Right cardiac atrium (tissue), 5 donors: ENCODE measurements at regions not wholly inside any gene's neighbourhood (a gene's known extent, or its start where the extent isn't known, plus 50 kb on each side); places are given as distances from the start of the nearest gene placed in this dataset.

Source experiments
- ATAC-seq, 2 donors: fragments of 200-7000 bp; cut with Tn5 transposase; one replicate each; pipeline versions ENCODE4 v1.8.0 to v1.9.1; 2020; ENCODE audit warnings: moderate library complexity in 2 of 2, mild to moderate bottlenecking in 1 of 2
- DNase-seq, 3 donors: peaks; one replicate each; pipeline ENCODE4 v3.0.0-alpha.2; 2020
- H3K27ac ChIP-seq: one replicate; pipeline ENCODE4 v1.5.1; 2013; ENCODE audit warnings: mild to moderate bottlenecking, low read length, control low read depth, moderate library complexity
- H3K27me3 ChIP-seq: one replicate; pipeline ENCODE4 v1.6.1; 2013; ENCODE audit not compliant: control insufficient read depth, insufficient read depth
- H3K4me1 ChIP-seq: one replicate; pipeline ENCODE4 v1.6.1; 2013; ENCODE audit warnings: low read length; ENCODE audit not compliant: control insufficient read depth, insufficient read depth
- H3K4me3 ChIP-seq: one replicate; pipeline ENCODE4 v1.5.1; 2013; ENCODE audit warnings: low read length, control low read depth
- H3K9me3 ChIP-seq: one replicate; pipeline ENCODE4 v1.6.1; 2013; ENCODE audit warnings: low read length; ENCODE audit not compliant: control insufficient read depth
- WGBS: extraction: QIAGEN DNeasy Blood & Tissue Kit; methylation state at CpG from one replicate; pipeline ENCODE4 v1.1.7; 2013; 5-methylcytosine and 5-hydroxymethylcytosine counted together
- intact Hi-C, 4 donors: fragments of 100-400 bp; cut with DNase I; formaldehyde crosslinking; loops; one replicate each; pipeline versions ENCODE4 v1.11.0 to v1.14.0; 2022 to 2023
- donor health status: healthy with polysubstance abuse.
- donor health status: DM: no; HTN: yes; CAD: no.
- donor health status: DM: no; HTN: no; CAD: no.
- donor health status: DM: no; HTN: yes; CAD: no; lungs with severe emphysema.
- donor health status: DM: yes; HTN: yes; CAD: no.

GRCh38 chr5:97405941-97406340, 222.9 kb upstream of the RIOK2 start:
- H3K4me3 ChIP-seq: no peak overlapping the region
- no peaks in the 10 kb centered on the region for H3K27me3 ChIP-seq
- H3K4me1 ChIP-seq: no peaks in the 10 kb centered on the region
- H3K9me3 ChIP-seq: no peaks in the 10 kb centered on the region
- H3K27ac ChIP-seq: no peak overlapping the region
- WGBS: 92% methylated on average over 9 of the region's 9 CpGs
- intact Hi-C loops: no loop called here
- ATAC-seq (no peak), DNase-seq (peak in 1 of 3 donors; percentile 25)

- WGBS: 95% methylated on average over 42 of the region's 42 CpGs
- DNase-seq (peak in 2 of 3 donors; percentile 31 to 53), ATAC-seq (no peak)
- no peaks in the 10 kb centered on the region for H3K9me3 ChIP-seq
- H3K27ac ChIP-seq: no peak overlapping the region
- intact Hi-C loops: no loop called here
- no peaks in the 10 kb centered on the region for H3K4me1 ChIP-seq
- H3K4me3 ChIP-seq: no peak overlapping the region
- no peaks in the 10 kb centered on the region for H3K27me3 ChIP-seq
Observed at GRCh38 chr5:97406946-97407676, 224.1 kb upstream of the RIOK2 start.

- intact Hi-C loops: no loop called here
- ATAC-seq (no peak), DNase-seq (no peak)
- no peak overlapping the region for H3K4me3 ChIP-seq
- H3K27ac ChIP-seq: no peak overlapping the region
- no peaks in the 10 kb centered on the region for H3K4me1 ChIP-seq
- 85% methylated on average over 9 of the region's 9 CpGs for WGBS
- H3K27me3 ChIP-seq: no peaks in the 10 kb centered on the region
- no peaks in the 10 kb centered on the region for H3K9me3 ChIP-seq
Observed at GRCh38 chr5:97408331-97408730, 225.3 kb upstream of the RIOK2 start.

GRCh38 chr5:97412959-97413358, 229.9 kb upstream of the RIOK2 start:
- ATAC-seq (no peak), DNase-seq (no peak)
- no peaks in the 10 kb centered on the region for H3K9me3 ChIP-seq
- no peak overlapping the region for H3K4me3 ChIP-seq
- H3K27me3 ChIP-seq: no peaks in the 10 kb centered on the region
- H3K27ac ChIP-seq: no peak overlapping the region
- H3K4me1 ChIP-seq: no peaks in the 10 kb centered on the region
- 85% methylated on average over 2 of the region's 2 CpGs for WGBS
- intact Hi-C loops: no loop called here

- Histone ChIP-seq H3K27me3 (no peaks in the 10 kb centered on the region), H3K27ac (no peak overlapping the region), H3K4me3 (no peak overlapping the region), H3K4me1 (no peaks in the 10 kb centered on the region), H3K9me3 (no peaks in the 10 kb centered on the region)
- DNase-seq (no peak), ATAC-seq (no peak)
- intact Hi-C loops: no loop called here
Observed at GRCh38 chr5:97417986-97418385, 234.9 kb upstream of the RIOK2 start.

DNA sequence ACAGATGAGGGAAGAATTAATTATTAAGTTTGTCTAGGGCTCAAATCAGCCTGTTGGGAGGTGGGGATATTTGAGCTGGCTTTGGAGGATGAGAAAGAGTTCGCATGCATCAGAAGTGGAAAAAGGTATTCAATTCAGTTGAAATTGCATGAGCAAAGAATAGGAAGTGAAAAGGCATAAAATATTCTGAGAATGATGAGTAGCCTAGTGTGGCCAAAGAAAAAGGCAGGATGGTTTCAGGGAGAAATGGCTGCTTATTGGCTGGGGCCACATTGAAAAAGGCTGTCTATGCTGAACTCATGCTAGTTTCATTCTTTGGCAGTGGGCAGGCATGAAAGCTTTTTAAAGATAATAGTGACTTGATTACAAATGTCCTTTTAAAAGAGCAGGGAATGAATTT, 235.4 kb upstream of the RIOK2 start:
- no peaks in the 10 kb centered on the region for H3K27me3 ChIP-seq
- intact Hi-C loops: no loop called here
- no peak for ATAC-seq
- no peak overlapping the region for H3K27ac ChIP-seq
- no peak for DNase-seq
- H3K4me3 ChIP-seq: no peak overlapping the region
- 40% methylated on average over 1 of the region's 1 CpG for WGBS
- no peaks in the 10 kb centered on the region for H3K4me1 ChIP-seq
- no peaks in the 10 kb centered on the region for H3K9me3 ChIP-seq

DNA sequence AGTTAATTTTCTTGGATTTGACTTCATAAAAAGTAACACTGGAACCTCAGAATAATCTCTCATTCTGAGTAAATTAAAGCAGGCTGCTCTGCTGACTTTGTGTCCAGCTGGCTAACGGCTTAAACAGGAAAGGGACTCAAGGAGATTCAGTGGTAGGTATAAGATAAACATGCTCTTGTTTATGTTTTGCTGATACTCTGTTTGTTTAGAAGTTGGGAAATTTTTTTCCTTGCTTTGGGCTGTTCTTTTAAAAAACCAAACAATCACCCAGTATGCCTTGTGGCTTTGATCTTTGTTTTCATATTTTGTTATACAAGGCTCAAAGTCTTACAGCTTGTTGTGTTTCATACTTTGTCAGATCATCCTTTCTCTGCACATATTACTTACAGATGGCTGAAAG, 237.6 kb upstream of the RIOK2 start:
- no peak for ATAC-seq
- no peak for DNase-seq
- 39% methylated on average over 1 of the region's 1 CpG for WGBS
- intact Hi-C loops: no loop called here
- Histone ChIP-seq H3K27me3 (no peaks in the 10 kb centered on the region), H3K27ac (no peak overlapping the region), H3K4me1 (no peaks in the 10 kb centered on the region), H3K4me3 (no peak overlapping the region), H3K9me3 (no peaks in the 10 kb centered on the region)

- ATAC-seq (no peak), DNase-seq (no peak)
- Histone ChIP-seq H3K4me1 (no peaks in the 10 kb centered on the region), H3K27ac (no peak overlapping the region), H3K9me3 (no peaks in the 10 kb centered on the region), H3K4me3 (no peak overlapping the region), H3K27me3 (no peaks in the 10 kb centered on the region)
- intact Hi-C loops: no loop called here
- 59% methylated on average over 3 of the region's 3 CpGs for WGBS
Observed at GRCh38 chr5:97422678-97423077, 239.6 kb upstream of the RIOK2 start.

- H3K27ac ChIP-seq: no peak overlapping the region
- H3K27me3 ChIP-seq: no peaks in the 10 kb centered on the region
- H3K4me1 ChIP-seq: no peaks in the 10 kb centered on the region
- no peak overlapping the region for H3K4me3 ChIP-seq
- ATAC-seq (no peak), DNase-seq (peak in 2 of 3 donors; percentile 21 to 38)
- 77% methylated on average over 4 of the region's 4 CpGs for WGBS
- intact Hi-C loops: loop anchor here in 1 of 4 donors (5.0 kb wide), 1 partner anchor 107 kb away; no protein-coding TSS in a partner anchor
- H3K9me3 ChIP-seq: no peaks in the 10 kb centered on the region
Observed at GRCh38 chr5:97425511-97425910, 242.5 kb upstream of the RIOK2 start.

GRCh38 chr5:97427235-97427634, 244.2 kb upstream of the RIOK2 start:
- 65% methylated on average over 2 of the region's 2 CpGs for WGBS
- intact Hi-C loops: loop anchor here in 1 of 4 donors (5.0 kb wide), 1 partner anchor 105 kb away; no protein-coding TSS in a partner anchor
- DNase-seq (no peak), ATAC-seq (no peak)
- Histone ChIP-seq H3K27me3 (no peaks in the 10 kb centered on the region), H3K9me3 (no peaks in the 10 kb centered on the region), H3K4me1 (no peaks in the 10 kb centered on the region), H3K4me3 (no peak overlapping the region), H3K27ac (no peak overlapping the region)

- H3K27me3 ChIP-seq: no peaks in the 10 kb centered on the region
- no peaks in the 10 kb centered on the region for H3K4me1 ChIP-seq
- intact Hi-C loops: no loop called here
- 60% methylated on average over 4 of the region's 4 CpGs for WGBS
- H3K9me3 ChIP-seq: no peaks in the 10 kb centered on the region
- no peak overlapping the region for H3K4me3 ChIP-seq
- DNase-seq: no peak
- H3K27ac ChIP-seq: no peak overlapping the region
- no peak for ATAC-seq
Observed at GRCh38 chr5:97434021-97434420, 251.0 kb upstream of the RIOK2 start.

DNA sequence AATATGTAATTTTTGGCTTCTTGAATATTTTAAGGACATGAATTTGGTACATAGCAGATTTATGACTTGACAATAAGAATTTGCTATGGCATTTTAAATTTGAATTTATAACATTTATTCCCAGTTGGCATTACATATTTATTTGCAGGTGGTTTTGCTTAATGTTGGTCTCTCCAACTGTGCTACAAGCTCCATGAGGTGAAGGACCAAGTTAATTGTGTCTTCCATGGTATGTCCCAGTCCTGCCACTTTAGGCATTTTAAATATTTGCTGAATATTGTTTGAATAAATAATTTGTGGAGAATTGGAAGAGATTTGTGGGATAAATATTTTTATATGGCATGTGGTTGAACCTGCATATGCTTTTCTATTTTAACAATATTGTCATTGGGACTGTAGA, 253.4 kb upstream of the RIOK2 start:
- H3K9me3 ChIP-seq: no peaks in the 10 kb centered on the region
- DNase-seq (no peak), ATAC-seq (no peak)
- H3K27me3 ChIP-seq: no peaks in the 10 kb centered on the region
- H3K27ac ChIP-seq: no peak overlapping the region
- no peak overlapping the region for H3K4me3 ChIP-seq
- no peaks in the 10 kb centered on the region for H3K4me1 ChIP-seq
- intact Hi-C loops: loop anchor here in 1 of 4 donors (5.0 kb wide), 1 partner anchor 101 kb away; no protein-coding TSS in a partner anchor
